ENCODE measurements at regions not wholly inside any gene's neighbourhood (a gene's known extent, or its start where the extent isn't known, plus 50 kb on each side); places are given as distances from the start of the nearest gene placed in this dataset.

DNA sequence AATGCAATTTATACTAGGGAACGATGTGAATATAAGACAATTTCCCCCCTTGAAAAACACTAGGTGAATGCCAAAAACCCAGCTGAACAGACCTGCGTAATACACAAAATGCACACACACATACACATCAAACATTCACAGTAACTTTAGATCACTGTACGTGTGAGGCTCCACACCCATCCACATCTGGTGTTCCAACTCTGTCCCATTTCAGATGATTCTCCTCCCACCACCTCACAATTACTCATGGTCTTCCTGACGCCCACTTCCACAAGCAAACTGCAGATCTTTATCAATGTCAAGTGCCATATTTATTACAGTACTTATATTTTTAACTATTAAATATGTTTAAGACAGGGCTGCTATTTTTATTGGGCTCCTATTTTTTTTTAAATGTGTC, 57.8 kb upstream of the TENM4 start:
- DNase-seq: no peak

DNA sequence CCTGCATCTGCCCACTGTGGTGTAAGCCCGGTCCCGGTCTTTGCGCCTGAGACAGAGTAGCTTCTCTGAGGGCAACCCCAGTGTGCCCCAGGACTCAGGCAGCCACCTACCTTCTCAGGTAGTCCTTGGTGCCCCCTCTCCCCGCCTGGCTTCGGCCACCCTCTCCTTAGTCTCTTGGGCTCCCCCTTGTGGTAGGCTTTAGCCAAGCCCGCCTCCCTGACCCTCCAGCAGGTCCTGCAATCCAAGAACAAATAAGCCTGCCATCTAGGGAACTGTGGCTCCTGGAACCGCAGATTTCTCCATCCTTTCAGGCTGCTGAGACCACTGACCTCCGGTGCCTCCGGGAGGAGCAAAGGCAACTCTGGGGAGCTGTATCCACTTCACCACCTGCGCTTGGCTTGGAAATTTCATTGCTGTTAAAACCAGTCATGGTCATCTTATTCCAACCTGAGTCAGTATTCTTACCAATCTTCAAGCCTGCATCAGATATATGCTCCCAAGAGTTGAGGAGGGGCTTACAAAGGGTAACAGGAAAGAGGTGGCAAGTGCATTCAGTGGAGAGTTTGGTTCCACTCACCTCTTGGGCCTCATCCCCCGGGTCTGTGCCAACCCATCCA, 52.8 kb upstream of the TENM4 start:
- DNase-seq: peak; percentile 63

DNA sequence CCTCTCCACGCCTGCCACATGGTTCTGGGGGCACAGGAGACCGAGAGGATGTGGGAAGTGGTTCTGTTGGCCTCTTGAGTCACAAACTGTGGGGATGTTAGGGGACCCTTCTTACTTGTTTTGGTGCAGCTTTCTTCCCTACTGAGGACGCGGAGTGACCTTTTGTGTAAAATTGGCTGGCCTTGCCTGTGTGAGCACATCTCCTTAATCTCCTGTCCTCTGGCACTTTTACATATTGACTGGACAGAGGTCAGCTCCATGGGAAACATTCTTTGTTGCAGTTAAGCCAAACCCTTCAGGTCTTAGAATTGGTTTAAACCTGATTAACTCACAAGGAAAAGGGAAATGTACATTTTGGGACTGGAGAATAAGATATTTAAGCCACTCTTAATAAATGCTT, 51.2 kb upstream of the TENM4 start:
- DNase-seq: no peak
